ENCODE measurements at regions not wholly inside any gene's neighbourhood (a gene's known extent, or its start where the extent isn't known, plus 50 kb on each side); places are given as distances from the start of the nearest gene placed in this dataset.

DNA sequence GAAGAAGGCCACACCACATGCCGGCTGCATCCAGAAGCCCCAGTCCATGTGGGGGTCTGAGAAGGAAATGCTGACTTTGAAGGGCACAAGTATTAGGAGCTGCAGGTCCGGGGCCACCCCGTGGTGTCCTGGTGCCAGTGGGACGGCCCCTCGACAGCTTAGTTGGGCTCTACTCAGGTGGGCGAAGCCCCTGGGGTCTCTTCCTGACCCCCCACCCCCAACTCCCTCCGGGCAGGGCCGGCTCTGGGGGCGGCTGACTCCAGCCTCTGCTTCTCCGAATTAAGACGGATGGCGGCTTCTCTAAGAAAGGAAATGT lies 62.1 kb upstream of the TTC34 start:
- H3K27ac Mint-ChIP-seq, result no peak overlapping the region
- peaks cover 5% of the 10 kb centered on the region for H3K36me3 Mint-ChIP-seq (ENCODE audit: insufficient read depth)
- no peak overlapping the region for H3K4me3 Mint-ChIP-seq (ENCODE audit: low read depth)
- peaks cover 13% of the 10 kb centered on the region for H3K9me3 Mint-ChIP-seq (ENCODE audit: low read depth)
- DNase-seq (ENCODE audit: low spot score, unreplicated experiment), result no peak
- TF ChIP-seq, protein P1, sequence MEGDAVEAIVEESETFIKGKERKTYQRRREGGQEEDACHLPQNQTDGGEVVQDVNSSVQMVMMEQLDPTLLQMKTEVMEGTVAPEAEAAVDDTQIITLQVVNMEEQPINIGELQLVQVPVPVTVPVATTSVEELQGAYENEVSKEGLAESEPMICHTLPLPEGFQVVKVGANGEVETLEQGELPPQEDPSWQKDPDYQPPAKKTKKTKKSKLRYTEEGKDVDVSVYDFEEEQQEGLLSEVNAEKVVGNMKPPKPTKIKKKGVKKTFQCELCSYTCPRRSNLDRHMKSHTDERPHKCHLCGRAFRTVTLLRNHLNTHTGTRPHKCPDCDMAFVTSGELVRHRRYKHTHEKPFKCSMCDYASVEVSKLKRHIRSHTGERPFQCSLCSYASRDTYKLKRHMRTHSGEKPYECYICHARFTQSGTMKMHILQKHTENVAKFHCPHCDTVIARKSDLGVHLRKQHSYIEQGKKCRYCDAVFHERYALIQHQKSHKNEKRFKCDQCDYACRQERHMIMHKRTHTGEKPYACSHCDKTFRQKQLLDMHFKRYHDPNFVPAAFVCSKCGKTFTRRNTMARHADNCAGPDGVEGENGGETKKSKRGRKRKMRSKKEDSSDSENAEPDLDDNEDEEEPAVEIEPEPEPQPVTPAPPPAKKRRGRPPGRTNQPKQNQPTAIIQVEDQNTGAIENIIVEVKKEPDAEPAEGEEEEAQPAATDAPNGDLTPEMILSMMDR (IDR thresholded peaks at IDR 0.05; ENCODE audit: unreplicated experiment), result no peak
- no peaks in the 10 kb centered on the region for H3K4me1 Mint-ChIP-seq (ENCODE audit: low read depth)
- no peaks in the 10 kb centered on the region for H3K27me3 Mint-ChIP-seq

DNA sequence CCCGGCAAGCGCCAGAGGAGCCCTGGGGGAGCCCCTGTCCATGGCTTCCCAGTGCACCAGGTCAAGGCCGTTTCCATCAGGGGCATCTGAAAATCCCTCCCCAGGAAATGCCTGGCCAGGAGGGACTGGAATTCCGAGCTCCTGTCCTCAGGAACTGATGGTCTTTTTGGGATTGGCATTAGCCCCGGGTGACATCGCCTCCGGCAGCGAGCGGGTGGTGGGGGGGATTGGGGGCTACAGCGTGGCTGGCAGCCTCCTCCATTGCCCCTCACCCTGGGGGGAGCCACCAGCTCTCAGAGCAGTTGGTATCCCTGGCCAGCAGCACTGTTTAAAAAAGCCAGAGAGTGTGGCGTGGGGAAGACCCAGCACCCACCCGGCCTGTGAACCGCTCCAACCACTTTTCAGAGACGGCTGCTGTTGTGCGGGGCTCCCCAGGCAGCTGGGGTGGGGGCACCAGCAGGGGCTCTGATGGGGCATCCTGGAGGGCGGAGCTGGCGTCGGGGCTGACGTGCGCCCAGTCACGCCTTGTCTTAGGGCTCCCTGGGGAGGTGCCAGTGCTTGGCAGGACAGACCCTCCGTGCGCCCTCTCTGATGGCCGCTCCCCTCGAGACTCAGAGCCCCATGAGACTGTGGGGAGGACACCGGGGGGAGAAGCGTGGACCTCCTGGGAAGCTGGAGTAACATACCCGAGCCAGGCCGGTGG lies 62.9 kb upstream of the TTC34 start:
- peaks cover 2% of the 10 kb centered on the region for H3K36me3 Mint-ChIP-seq (ENCODE audit: insufficient read depth)
- peaks cover 8% of the 10 kb centered on the region for H3K9me3 Mint-ChIP-seq (ENCODE audit: low read depth)
- H3K27me3 Mint-ChIP-seq, result no peaks in the 10 kb centered on the region
- TF ChIP-seq, protein P1 (IDR thresholded peaks at IDR 0.05; ENCODE audit: unreplicated experiment), result no peak
- H3K4me1 Mint-ChIP-seq (ENCODE audit: low read depth), result no peaks in the 10 kb centered on the region
- no peak overlapping the region for H3K4me3 Mint-ChIP-seq (ENCODE audit: low read depth)
- no peak for DNase-seq (ENCODE audit: low spot score, unreplicated experiment)
- H3K27ac Mint-ChIP-seq, result no peak overlapping the region

GRCh38 chr1:2865000-2865399 lies 63.5 kb upstream of the TTC34 start:
- Mint-ChIP-seq H3K9me3 (ENCODE audit: low read depth) (peaks cover 8% of the 10 kb centered on the region), H3K36me3 (ENCODE audit: insufficient read depth) (peaks cover 2% of the 10 kb centered on the region), H3K4me1 (ENCODE audit: low read depth) (no peaks in the 10 kb centered on the region)

GRCh38 chr1:2865571-2866421 lies 64.3 kb upstream of the TTC34 start:
- DNase-seq (ENCODE audit: low spot score, unreplicated experiment), result no peak
- H3K4me1 Mint-ChIP-seq (ENCODE audit: low read depth), result no peaks in the 10 kb centered on the region
- peaks cover 2% of the 10 kb centered on the region for H3K36me3 Mint-ChIP-seq (ENCODE audit: insufficient read depth)
- H3K9me3 Mint-ChIP-seq (ENCODE audit: low read depth), result peaks cover 8% of the 10 kb centered on the region
- H3K27ac Mint-ChIP-seq, result no peak overlapping the region
- H3K4me3 Mint-ChIP-seq (ENCODE audit: low read depth), result no peak overlapping the region
- TF ChIP-seq, protein P1 (IDR thresholded peaks at IDR 0.05; ENCODE audit: unreplicated experiment), result no peak
- no peaks in the 10 kb centered on the region for H3K27me3 Mint-ChIP-seq

More at GRCh38 chr1:2865000-2865399, 63.5 kb upstream of the TTC34 start:
- DNase-seq (ENCODE audit: low spot score, unreplicated experiment), result no peak
- Mint-ChIP-seq H3K4me3 (ENCODE audit: low read depth) (no peak overlapping the region), H3K27me3 (no peaks in the 10 kb centered on the region), H3K27ac (no peak overlapping the region)
- TF ChIP-seq, protein P1 (IDR thresholded peaks at IDR 0.05; ENCODE audit: unreplicated experiment), result no peak

DNA sequence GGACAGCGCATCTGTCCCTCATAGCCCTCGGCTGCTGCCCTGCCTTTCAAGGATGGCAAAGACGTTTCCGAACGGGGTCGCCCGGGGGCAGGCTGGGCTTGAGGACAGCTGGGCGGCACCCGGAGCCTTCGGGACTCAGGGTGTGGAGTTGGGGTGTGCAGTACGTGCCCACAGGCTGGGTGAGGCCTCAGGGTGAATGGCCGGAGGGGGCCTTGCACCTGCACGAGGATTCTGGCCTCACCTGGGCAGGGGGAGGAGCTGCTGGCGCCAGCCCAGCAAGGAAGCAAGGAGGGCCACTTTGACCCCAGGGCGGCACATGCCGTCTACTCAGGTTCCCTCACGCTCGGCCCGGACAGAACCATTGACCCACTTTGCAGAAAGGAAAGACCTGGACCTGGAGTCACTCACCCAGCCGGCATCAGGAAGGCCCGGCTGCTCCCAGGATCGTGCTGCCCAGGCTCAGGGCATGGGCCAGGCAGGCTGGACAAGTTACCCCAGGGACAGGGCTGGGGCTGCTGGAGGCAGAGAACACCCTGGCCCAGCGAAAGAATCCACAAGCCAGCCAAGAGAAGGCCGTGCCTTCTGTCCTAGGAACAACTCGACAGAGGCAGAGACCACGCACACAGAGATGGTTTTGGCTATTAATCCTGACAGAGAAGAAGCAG lies 65.1 kb upstream of the TTC34 start:
- H3K4me3 Mint-ChIP-seq (ENCODE audit: low read depth), result no peak overlapping the region
- no peaks in the 10 kb centered on the region for H3K4me1 Mint-ChIP-seq (ENCODE audit: low read depth)
- H3K27ac Mint-ChIP-seq, result no peak overlapping the region
- H3K27me3 Mint-ChIP-seq, result no peaks in the 10 kb centered on the region
- TF ChIP-seq, protein P1 (IDR thresholded peaks at IDR 0.05; ENCODE audit: unreplicated experiment), result no peak
- H3K9me3 Mint-ChIP-seq (ENCODE audit: low read depth), result peaks cover 13% of the 10 kb centered on the region
- peaks cover 2% of the 10 kb centered on the region for H3K36me3 Mint-ChIP-seq (ENCODE audit: insufficient read depth)
- DNase-seq (ENCODE audit: low spot score, unreplicated experiment), result no peak
